Panc1 (cell line): ENCODE measurements at regions not wholly inside any gene's neighbourhood (a gene's known extent, or its start where the extent isn't known, plus 50 kb on each side); places are given as distances from the start of the nearest gene placed in this dataset.

Experiments
- ATAC-seq: fragments of 200-7000 bp; cut with Tn5 transposase; 2 replicates; pipeline ENCODE4 v1.9.1; 2020; ENCODE audit warnings: mild to moderate bottlenecking, moderate library complexity
- BruUV-seq: library from RNA; stranded (reverse); fragments of 400-500 nt; replicated peaks from 2 replicates; lab custom pipeline; 2021; lab: Mats Ljungman, UMichigan
- CTCF ChIA-PET: fragments of 300-600 bp; sonication (Branson Sonifier 250); formaldehyde crosslinking; loops from one replicate; lab custom pipeline; 2022; ENCODE audit warnings: antibody characterized with exemption; lab: Charles Lee
- POLR2A ChIA-PET: fragments of 300-600 bp; sonication (Branson Sonifier 250); formaldehyde crosslinking; loops from one replicate; lab custom pipeline; 2022; ENCODE audit warnings: antibody characterized with exemption; lab: Charles Lee
- DNase-seq: peaks from one replicate; pipeline ENCODE4 v3.0.0-alpha.2; 2010; ENCODE audit warnings: low read depth, low spot score
- H3K27ac ChIP-seq: 2 replicates; pipeline ENCODE4 v1.5.1; 2011; ENCODE audit warnings: mild to moderate bottlenecking, low read length, inconsistent platforms
- H3K27me3 ChIP-seq: fragments of 200-500 bp; sonication (Bioruptor generic); 2 replicates; pipeline ENCODE4 v1.6.0; 2014; ENCODE audit warnings: low read length, inconsistent platforms; ENCODE audit not compliant: control insufficient read depth, insufficient read depth
- H3K36me3 ChIP-seq: fragments of 200-500 bp; sonication (Bioruptor generic); 2 replicates; pipeline ENCODE4 v1.5.1; 2014; ENCODE audit warnings: inconsistent platforms, mild to moderate bottlenecking, low read length, moderate library complexity; ENCODE audit not compliant: control insufficient read depth, insufficient read depth
- H3K4me1 ChIP-seq: 2 replicates; pipeline ENCODE4 v1.5.1; 2011; ENCODE audit warnings: inconsistent platforms, mild to moderate bottlenecking, low read length, moderate library complexity; ENCODE audit not compliant: control insufficient read depth, insufficient read depth
- H3K4me3 ChIP-seq, 2 experiments: 2 replicates each; pipeline ENCODE4 v1.5.1; 2011 to 2012; ENCODE audit warnings: low read depth in 2 of 2, low read length in 2 of 2, mild to moderate bottlenecking in 2 of 2, inconsistent platforms in 1 of 2, moderate library complexity in 1 of 2
- H3K9me3 ChIP-seq: fragments of 200-500 bp; sonication (Bioruptor generic); 2 replicates; pipeline ENCODE4 v1.5.1; 2014; ENCODE audit warnings: low read depth, mild to moderate bottlenecking, inconsistent platforms, low read length, moderate library complexity; ENCODE audit not compliant: control insufficient read depth, insufficient read depth
- CTCF ChIP-seq: fragments of 450-650 bp; IDR thresholded peaks from 2 replicates; pipeline ENCODE4 v1.5.1; 2017; ENCODE audit warnings: mild to moderate bottlenecking
- POLR2AphosphoS5 ChIP-seq: IDR thresholded peaks from 2 replicates; pipeline ENCODE4 v1.6.1; 2012; ENCODE audit warnings: mild to moderate bottlenecking, low read depth, low read length, moderate library complexity
- REST ChIP-seq, 2 experiments: IDR thresholded peaks; 2 replicates each; pipeline ENCODE4 v1.6.1; 2011 to 2012; ENCODE audit warnings: low read depth in 2 of 2, control low read depth in 1 of 2, low read length in 1 of 2, mild to moderate bottlenecking in 1 of 2, moderate library complexity in 1 of 2; ENCODE audit not compliant: insufficient read depth in 1 of 2
- SIN3A ChIP-seq: IDR thresholded peaks from 2 replicates; pipeline ENCODE4 v1.6.1; 2012; ENCODE audit warnings: low read depth, mild to moderate bottlenecking, low read length, moderate library complexity, borderline replicate concordance; ENCODE audit not compliant: insufficient read depth
- TCF7L2 ChIP-seq: IDR thresholded peaks from 2 replicates; pipeline ENCODE4 v1.6.1; 2011; ENCODE audit warnings: mild to moderate bottlenecking, low read depth, low read length, inconsistent platforms
- in situ Hi-C: cut with HindIII; loops from 2 replicates; pipeline ENCODE4 v1.10.0; 2016; ENCODE audit warnings: low sequenced_read_pairs, low pct_unique_long_range_greater_than_20kb
- intact Hi-C: fragments of 100-400 bp; cut with micrococcal nuclease; formaldehyde crosslinking; loops from one replicate; pipeline ENCODE4 v1.10.0; 2022; ENCODE audit not compliant: unreplicated experiment

- DNase-seq (no peak), ATAC-seq (no peak)
- intact Hi-C loops (no loop called here), in situ Hi-C loops (no loop called here)
- H3K9me3 ChIP-seq: no peaks in the 10 kb centered on the region
- BruUV-seq: no TSS peak
- H3K4me1 ChIP-seq: no peaks in the 10 kb centered on the region
- H3K36me3 ChIP-seq: no peaks in the 10 kb centered on the region
- no peak overlapping the region for H3K4me3 ChIP-seq
- H3K27me3 ChIP-seq: peaks cover 7% of the 10 kb centered on the region; the same call in 1 of the 2 replicates
- ChIA-PET POLR2A (no interaction called here), CTCF (no interaction called here)
- H3K27ac ChIP-seq: no peak overlapping the region
- TF ChIP-seq TCF7L2: no peak
- TF ChIP-seq SIN3A: no peak
- no peak for TF ChIP-seq CTCF
Observed at GRCh38 chr2:63780518-63781155, 61.1 kb upstream of the UGP2 start.

- ATAC-seq (no peak), DNase-seq (no peak)
- POLR2A ChIA-PET: interaction anchor here (0.6 kb wide), 1 partner anchor 554 kb away, joined by 3 read pairs; no protein-coding TSS in a partner anchor
- no TSS peak for BruUV-seq
- TF ChIP-seq CTCF: no peak
- TF ChIP-seq TCF7L2: no peak
- no peak for TF ChIP-seq REST (IDR thresholded peaks at IDR 0.05; ENCODE audit: insufficient read depth in 1 of 2, low read depth in 2 of 2, low read length in 1 of 2)
- TF ChIP-seq POLR2AphosphoS5: no peak
- TF ChIP-seq SIN3A: no peak
- H3K4me1 ChIP-seq: no peaks in the 10 kb centered on the region
- no peaks in the 10 kb centered on the region for H3K36me3 ChIP-seq
- in situ Hi-C loops (no loop called here), intact Hi-C loops (no loop called here)
- CTCF ChIA-PET: no interaction called here
- no peak overlapping the region for H3K4me3 ChIP-seq
- no peak overlapping the region for H3K27ac ChIP-seq
- H3K27me3 ChIP-seq: peaks cover 2% of the 10 kb centered on the region; the same call in 1 of the 2 replicates
- no peaks in the 10 kb centered on the region for H3K9me3 ChIP-seq
Observed at GRCh38 chr2:63784461-63784860, 57.2 kb upstream of the UGP2 start.
